ENCODE measurements at regions not wholly inside any gene's neighbourhood (a gene's known extent, or its start where the extent isn't known, plus 50 kb on each side); places are given as distances from the start of the nearest gene placed in this dataset.

DNA sequence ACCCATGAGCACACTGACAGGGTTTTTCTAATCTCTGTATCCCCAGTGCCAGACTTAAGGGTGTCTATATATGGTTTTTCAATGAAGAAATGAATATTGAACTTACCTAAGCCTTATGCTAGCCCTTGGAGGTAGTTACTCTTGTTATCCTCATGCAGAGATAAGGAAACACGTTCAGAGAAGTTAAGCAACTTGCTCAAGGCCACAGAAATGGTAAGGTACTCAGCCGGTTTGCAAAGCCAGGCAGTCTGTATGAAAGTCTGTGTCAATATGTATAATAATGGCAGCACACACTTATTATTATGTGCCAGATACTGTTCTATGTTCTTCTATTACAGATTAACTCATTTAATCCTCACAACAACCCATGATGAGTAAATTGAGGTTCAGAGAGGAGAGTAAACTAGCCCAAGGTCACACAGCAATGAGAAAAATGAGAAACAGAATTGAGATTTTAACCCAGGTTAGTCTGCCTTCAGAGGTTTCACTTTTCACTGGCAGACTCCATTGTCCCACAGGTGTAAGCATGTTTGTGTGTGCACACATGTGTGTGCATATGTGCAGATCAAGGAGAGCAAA is 54.6 kb upstream of the CSF3R start (continued):
- TF ChIP-seq, protein P1, sequence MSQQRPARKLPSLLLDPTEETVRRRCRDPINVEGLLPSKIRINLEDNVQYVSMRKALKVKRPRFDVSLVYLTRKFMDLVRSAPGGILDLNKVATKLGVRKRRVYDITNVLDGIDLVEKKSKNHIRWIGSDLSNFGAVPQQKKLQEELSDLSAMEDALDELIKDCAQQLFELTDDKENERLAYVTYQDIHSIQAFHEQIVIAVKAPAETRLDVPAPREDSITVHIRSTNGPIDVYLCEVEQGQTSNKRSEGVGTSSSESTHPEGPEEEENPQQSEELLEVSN (IDR thresholded peaks at IDR 0.05): no peak

All from H1 (cell line).